ENCODE measurements at regions not wholly inside any gene's neighbourhood (a gene's known extent, or its start where the extent isn't known, plus 50 kb on each side); places are given as distances from the start of the nearest gene placed in this dataset.

GRCh38 chr5:19122923-19123322, 865.1 kb downstream of the CDH18 start:
- TF ChIP-seq CTCF (tag by site-specific recombination; IDR thresholded peaks at IDR 0.05) (no peak), ZBTB11 (tag by site-specific recombination; conservative IDR thresholded peaks at IDR 0.05; ENCODE audit: low read depth) (no peak)

Measured in HEK293 (cell line).